ENCODE measurements at regions not wholly inside any gene's neighbourhood (a gene's known extent, or its start where the extent isn't known, plus 50 kb on each side); places are given as distances from the start of the nearest gene placed in this dataset.

DNA sequence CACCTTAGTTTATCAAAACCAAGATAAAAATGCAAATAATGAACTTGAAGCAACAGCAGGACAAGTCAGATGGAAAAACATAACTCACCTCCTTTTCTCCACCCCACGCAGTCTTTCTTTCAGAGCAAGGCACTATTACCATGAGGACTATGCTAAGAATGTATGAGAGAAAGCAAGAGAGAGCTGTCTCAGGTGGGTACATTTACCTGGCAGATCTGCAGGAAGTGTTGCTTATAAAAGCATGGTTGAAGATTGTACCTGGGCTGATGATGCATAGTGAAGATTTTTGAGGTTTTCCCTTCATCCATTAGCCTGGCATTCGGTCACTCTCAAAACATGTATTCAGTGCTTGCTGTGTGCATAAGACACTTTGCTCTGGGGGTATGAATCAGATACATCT, 68.8 kb upstream of the IFNG-AS1 start:
- ATAC-seq = no peak
- intact Hi-C loops (cut with DNase I) = no loop called here
- no peak for DNase-seq (ENCODE audit: low spot score)

DNA sequence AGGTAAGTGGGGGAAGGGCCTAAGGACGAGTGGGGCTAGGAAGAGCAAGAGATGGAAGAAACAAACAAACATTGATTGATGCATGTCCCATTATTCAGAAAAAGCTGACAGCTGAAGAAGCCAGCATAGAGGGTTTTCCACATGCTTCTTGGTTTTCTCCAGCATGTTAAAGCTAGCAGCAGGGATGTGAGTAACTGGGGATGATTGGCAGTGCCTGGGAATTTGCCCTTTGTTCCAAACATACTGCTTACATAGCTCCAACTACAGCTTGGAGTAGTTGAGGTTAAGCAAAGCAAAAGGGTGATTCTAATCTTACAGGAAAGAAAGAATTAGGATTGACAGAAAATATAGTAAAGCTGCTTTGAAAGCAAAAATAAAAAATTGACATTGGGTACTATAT, 68.0 kb upstream of the IFNG-AS1 start:
- intact Hi-C loops (cut with DNase I) = no loop called here

DNA sequence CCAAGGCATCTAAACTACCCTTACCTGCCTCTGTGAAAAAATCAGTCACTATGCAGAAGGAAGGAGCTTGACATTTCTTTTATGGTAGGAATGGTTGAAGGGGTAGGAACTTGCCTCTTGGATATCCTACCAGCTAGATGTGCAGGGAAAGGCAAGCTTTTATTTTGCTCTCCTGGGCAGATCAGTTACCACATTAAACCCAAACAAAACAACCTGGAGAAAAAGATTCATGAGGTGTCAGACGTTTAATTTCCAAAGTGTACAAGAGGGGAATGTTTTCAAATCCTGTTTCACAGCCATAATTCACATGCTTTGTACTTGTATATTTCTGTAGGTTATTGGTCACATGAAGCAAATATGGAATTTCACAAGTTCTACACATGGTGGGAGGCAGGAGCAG, 67.0 kb upstream of the IFNG-AS1 start:
- intact Hi-C loops (cut with DNase I) = no loop called here
- no peak for ATAC-seq
- DNase-seq (ENCODE audit: low spot score) = no peak

More for the DNA sequence above, 68.0 kb upstream of the IFNG-AS1 start:
- ATAC-seq (no peak), DNase-seq (ENCODE audit: low spot score) (no peak)

DNA sequence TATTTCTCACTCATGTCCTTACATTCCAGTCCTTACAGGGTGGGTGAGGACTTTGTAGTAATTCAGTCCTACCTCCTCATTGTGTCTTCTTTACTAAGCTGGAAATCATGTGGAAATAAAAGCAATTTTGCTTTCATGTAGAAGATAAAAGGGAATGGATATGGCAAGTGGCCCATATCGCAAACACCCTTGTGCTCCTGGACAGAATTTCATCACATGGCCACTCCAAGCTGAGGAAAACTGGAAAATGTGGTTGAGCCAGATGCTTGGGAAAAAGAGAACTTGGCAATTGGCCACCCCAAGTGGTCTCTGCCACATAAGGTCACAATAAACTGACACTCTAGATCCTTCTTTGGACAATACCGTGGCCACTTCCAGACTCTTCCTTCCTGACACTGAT, 64.2 kb upstream of the IFNG-AS1 start:
- intact Hi-C loops (cut with DNase I) = no loop called here

DNA sequence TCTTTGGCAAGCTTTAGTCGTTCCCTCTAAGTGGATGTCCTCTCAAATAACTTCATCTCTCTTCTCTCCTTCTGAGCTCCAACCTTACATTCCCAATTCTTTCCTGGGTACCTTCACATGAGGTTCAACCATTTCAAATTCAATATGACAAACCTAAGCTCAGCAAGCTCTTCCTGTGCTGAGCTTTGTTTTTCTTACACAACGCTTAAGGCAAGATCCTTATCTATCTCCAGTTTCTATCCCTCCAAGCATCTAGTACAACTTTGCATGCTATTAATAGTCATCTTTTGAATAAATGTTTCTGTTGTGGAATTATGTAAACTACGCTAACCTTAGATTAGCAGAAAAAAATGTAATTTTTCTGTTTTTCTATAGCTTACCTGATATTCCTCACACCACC, 63.7 kb upstream of the IFNG-AS1 start:
- no peak for ATAC-seq
- DNase-seq (ENCODE audit: low spot score) = no peak
- intact Hi-C loops (cut with DNase I) = no loop called here

More for the DNA sequence above, 64.2 kb upstream of the IFNG-AS1 start:
- DNase-seq (ENCODE audit: low spot score) (no peak), ATAC-seq (no peak)

DNA sequence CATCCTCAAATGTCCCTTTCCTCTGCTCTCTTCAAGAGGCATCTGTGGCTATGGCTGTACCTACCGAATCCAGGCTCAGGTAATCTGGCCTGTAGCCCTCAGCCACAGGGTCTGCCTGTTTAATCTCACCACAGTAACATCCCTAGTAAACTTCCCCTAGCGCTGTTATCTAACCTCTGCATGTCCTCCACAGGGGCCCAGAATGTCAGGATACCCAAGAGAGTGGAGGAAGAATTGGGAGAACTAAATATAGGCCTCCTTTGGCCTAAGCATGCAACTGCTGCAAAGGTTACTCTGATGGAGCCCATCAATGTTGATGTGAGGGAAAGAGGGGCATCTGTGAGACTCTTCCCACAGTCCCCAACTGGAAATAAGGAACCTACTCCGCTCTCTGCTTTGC, 63.2 kb upstream of the IFNG-AS1 start:
- ATAC-seq = no peak
- intact Hi-C loops (cut with DNase I) = no loop called here
- DNase-seq (ENCODE audit: low spot score) = no peak

DNA sequence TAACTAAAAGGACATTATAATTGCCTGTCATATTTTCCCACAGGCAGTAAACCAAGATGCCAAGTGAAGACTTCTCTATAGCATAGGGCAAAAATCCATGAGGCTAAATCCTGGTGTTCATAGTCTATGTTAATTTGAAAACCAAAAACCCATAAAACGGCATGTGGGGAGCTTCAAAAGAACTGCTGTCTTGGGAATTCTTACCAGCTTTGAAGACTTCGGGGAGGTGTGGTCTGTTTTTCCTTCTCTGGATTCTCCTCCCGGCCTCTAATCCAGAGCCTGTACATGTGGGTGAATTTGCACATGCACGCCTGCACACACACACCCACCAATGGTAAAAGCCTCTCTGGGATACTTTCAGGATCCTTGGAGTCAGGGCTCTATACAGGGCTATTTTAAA, 61.9 kb upstream of the IFNG-AS1 start:
- DNase-seq (ENCODE audit: low spot score) (no peak), ATAC-seq (no peak)
- intact Hi-C loops (cut with DNase I) = no loop called here

DNA sequence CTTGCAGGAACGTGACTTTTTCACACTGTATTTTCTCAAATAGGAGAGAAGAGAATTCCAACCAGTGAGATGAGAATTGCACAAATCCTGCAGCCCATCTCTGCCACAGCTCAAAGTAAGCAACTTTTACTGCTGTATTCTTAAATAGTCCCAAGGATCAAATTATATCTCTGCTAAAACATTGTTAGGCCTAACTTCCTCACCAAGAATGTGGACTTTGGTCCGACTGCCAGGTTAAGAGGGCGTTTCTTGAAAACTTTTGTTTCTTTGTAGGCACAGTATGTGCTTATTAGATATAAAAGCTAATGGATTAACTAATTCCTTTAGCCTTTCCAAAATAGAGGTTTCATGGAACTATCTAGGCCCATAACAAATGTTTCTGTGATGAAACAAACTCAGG, 61.4 kb upstream of the IFNG-AS1 start:
- ATAC-seq = no peak
- intact Hi-C loops (cut with DNase I) = no loop called here
- no peak for DNase-seq (ENCODE audit: low spot score)

DNA sequence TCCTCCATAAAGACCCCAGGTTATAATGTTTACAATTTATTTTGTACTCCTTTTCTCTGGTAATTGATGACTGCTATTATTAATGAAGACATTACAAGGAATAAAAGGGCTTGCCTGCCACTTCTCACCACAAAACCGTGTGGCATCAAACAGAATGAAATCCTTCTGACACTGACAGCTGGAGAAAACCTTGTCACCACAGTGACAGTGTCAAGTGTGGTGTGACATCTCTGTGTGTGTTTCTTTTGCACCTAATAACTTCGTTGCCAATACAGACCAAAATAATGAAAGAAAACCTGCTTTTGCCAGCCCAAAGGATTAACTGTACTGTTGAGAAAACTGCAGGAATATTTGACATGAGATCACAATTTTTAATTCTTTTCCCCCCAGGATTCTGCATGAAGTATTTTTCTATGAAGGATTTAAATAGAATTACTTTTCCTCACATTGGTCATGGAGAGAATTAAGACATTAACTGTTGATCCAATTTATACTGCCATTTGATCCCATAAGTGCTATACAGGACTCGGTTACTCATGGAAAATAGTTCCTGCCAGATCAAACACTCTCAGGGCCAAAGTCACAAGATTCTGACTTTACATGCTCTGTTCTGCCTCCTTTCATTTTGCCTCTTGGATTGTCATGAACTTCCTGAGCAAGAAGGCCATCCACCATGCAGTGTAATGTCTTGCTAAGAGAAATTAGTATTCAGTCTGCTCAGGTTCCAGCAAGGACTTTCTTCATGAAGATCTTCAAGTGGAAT, 60.4 kb upstream of the IFNG-AS1 start:
- DNase-seq (ENCODE audit: low spot score) (no peak), ATAC-seq (peak; percentile 52)
- intact Hi-C loops (cut with DNase I) = no loop called here

DNA sequence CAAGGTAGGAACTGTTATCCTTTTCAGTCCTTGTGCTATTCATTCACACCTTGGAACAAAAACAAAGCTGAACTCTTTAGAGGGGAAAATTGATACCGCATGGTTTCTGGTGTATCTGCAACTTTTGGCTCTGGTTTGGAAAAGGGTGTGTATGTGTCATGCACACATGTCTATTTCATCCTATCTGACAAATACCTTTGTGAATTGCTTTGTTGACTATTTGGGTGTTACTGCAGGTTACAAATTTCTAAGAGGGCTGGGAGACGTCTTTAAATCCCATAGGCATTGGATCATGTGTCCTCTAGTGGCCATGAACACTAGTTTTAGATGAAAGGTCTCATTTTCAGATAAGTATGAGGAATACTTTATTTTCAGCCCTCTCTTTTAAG, 59.9 kb upstream of the IFNG-AS1 start:
- DNase-seq (ENCODE audit: low spot score) (no peak), ATAC-seq (peak; percentile 13)
- intact Hi-C loops (cut with DNase I) = no loop called here

DNA sequence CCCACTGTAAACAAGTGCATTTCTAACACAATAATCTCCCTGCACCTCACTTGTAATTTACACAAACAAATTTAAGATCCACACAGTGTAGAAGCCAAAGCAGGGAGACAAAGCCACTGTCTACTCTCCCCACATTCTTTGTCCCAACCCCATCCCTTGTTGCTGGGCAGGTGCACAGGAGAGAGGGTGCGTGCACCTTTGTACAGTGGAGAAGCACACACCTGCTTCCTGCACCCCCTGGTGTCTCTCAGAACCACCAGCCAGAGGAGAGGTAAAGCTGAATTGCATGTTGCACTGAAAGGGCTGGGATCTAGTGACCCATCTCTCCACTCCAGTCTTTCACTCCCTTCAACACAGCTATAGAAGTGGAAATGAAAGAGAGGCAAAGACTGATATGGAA, 51.4 kb upstream of the IFNG-AS1 start:
- intact Hi-C loops (cut with DNase I) = no loop called here
- ATAC-seq (no peak), DNase-seq (ENCODE audit: low spot score) (no peak)

Data from sciatic nerve (tissue), 2 donors.